ENCODE measurements at regions not wholly inside any gene's neighbourhood (a gene's known extent, or its start where the extent isn't known, plus 50 kb on each side); places are given as distances from the start of the nearest gene placed in this dataset.
"Not testable (repeated sequence)": the region's sequence is repeated elsewhere in the genome, so short reads cannot be mapped to it uniquely, and the experiment has no call there.

DNA sequence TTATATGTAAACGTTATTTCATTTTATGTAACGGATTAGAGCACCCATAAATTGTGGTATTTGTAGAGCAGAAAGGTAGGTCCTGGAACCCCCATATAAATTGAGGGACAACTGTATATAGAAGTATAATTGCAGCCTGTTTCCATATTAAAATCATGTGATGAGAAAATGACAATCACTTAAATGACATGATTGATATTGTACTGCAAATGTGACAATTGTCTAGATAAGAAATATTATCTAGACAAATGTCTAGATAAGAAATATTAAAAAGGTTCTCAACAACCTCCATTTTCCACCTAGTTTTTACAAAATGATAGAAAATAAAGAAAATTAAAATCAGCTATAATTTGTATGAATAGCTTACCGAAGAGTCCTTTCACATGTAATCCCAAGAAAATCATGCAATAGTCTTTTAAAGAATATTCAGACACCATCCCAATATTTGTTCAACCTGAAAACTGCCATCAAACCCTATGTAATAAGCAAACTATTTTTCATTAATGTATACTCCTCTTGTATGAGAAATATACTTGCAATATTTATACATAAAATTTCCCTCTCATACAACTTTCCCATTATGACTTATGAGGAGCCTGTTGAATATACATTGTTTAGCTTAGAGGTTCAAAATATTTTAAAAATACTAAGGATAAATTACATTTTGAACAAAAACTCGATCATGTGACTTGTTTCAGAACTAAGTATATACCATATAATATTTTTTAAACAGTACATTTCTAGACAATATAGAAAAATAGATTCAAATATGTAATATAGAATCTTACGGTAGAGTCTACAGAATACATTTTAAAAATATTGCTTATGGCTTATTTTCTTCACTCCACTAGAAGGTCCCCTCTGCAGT is 153.2 kb downstream of the CRPPA start:
- no peaks in the 10 kb centered on the region for H3K36me3 Mint-ChIP-seq
- H3K9me3 Mint-ChIP-seq, result no peaks in the 10 kb centered on the region
- H3K27ac Mint-ChIP-seq, result no peak overlapping the region
- ATAC-seq (no peak), DNase-seq (ENCODE audit: low spot score) (no peak)
- no peaks in the 10 kb centered on the region for H3K27me3 Mint-ChIP-seq
- H3K4me3 Mint-ChIP-seq, result no peak overlapping the region
- no peaks in the 10 kb centered on the region for H3K4me1 Mint-ChIP-seq (ENCODE audit: low read depth in 2 of 2)

DNA sequence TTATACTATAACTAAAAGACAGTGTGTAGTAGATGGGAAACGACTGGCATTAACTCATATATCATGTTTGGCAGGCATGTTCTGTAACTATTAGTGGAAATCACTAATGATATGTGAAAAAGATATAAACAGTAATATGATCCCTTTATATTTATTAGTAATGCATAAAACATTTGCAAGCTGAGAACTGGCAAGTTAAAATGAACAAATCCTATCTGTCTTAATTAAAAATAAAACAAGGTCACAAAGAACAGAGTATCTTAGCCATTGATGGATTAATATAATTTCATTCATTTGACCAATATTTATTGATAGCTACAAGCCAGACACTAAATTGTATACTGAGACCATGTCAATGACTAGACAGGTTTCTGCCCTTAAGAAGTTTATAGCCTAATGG is 154.5 kb downstream of the CRPPA start:
- no peak for ATAC-seq
- DNase-seq (ENCODE audit: low spot score), result no peak
- no peaks in the 10 kb centered on the region for H3K9me3 Mint-ChIP-seq
- no peaks in the 10 kb centered on the region for H3K36me3 Mint-ChIP-seq
- H3K27me3 Mint-ChIP-seq, result no peaks in the 10 kb centered on the region
- H3K4me3 Mint-ChIP-seq, result no peak overlapping the region
- no peak overlapping the region for H3K27ac Mint-ChIP-seq
- no peaks in the 10 kb centered on the region for H3K4me1 Mint-ChIP-seq (ENCODE audit: low read depth in 2 of 2)

DNA sequence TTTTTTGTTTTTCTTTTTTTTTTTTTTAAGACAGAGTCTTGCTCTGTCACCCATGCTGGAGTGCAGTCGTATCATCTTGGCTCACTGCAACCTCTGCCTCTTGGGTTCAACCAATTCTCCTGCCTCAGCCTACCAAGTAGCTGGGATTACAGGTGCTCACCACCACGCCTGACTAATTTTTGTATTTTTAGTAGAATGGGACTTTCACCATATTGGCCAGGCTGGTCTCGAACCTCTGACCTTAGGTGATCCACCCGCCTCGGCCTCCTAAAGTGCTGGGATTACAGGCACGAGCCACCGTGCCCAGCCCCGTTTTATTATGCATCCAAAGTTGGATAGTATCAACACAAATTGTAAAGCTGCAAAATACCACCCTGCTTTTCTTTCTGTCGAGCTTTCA is 154.9 kb downstream of the CRPPA start:
- not testable (repeated sequence) for H3K27ac Mint-ChIP-seq, H3K9me3 Mint-ChIP-seq

DNA sequence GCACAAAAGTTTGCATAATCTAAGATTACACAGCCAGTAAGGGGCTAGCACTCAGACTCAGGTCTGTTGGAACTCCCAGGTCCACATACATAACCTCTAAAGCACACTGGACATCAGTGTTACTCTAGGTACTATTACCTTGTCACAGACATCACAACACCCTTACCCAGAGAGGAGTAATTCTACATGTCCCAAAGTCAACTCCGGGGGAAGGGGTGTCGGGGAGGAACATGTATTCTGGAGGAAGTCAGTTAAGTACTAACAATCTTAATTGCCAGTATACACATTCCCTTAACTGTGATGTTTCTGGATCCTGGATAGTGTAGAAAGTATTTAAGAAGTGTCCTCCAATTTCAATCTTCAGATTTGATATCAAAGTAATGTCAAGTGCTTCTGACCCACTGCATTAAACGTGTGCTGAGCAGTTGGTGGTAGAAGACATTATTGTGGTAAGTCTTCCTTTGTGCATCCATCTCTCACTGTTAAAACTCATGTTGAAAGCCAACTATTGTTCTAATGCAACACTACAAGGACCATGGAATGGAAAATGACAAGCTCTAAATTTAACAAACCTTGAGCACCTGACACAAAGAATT is 155.4 kb downstream of the CRPPA start:
- H3K27me3 Mint-ChIP-seq, result no peaks in the 10 kb centered on the region
- DNase-seq (ENCODE audit: low spot score), result no peak
- H3K9me3 Mint-ChIP-seq, result no peaks in the 10 kb centered on the region
- no peak overlapping the region for H3K27ac Mint-ChIP-seq
- no peak overlapping the region for H3K4me3 Mint-ChIP-seq
- ATAC-seq, result no peak
- no peaks in the 10 kb centered on the region for H3K36me3 Mint-ChIP-seq
- H3K4me1 Mint-ChIP-seq (ENCODE audit: low read depth in 2 of 2), result no peaks in the 10 kb centered on the region

More for the DNA sequence above, 154.9 kb downstream of the CRPPA start:
- H3K27me3 Mint-ChIP-seq; DNase-seq (ENCODE audit: low spot score); H3K36me3 Mint-ChIP-seq; H3K4me1 Mint-ChIP-seq (ENCODE audit: low read depth in 2 of 2); H3K4me3 Mint-ChIP-seq; ATAC-seq: not testable (repeated sequence)

DNA sequence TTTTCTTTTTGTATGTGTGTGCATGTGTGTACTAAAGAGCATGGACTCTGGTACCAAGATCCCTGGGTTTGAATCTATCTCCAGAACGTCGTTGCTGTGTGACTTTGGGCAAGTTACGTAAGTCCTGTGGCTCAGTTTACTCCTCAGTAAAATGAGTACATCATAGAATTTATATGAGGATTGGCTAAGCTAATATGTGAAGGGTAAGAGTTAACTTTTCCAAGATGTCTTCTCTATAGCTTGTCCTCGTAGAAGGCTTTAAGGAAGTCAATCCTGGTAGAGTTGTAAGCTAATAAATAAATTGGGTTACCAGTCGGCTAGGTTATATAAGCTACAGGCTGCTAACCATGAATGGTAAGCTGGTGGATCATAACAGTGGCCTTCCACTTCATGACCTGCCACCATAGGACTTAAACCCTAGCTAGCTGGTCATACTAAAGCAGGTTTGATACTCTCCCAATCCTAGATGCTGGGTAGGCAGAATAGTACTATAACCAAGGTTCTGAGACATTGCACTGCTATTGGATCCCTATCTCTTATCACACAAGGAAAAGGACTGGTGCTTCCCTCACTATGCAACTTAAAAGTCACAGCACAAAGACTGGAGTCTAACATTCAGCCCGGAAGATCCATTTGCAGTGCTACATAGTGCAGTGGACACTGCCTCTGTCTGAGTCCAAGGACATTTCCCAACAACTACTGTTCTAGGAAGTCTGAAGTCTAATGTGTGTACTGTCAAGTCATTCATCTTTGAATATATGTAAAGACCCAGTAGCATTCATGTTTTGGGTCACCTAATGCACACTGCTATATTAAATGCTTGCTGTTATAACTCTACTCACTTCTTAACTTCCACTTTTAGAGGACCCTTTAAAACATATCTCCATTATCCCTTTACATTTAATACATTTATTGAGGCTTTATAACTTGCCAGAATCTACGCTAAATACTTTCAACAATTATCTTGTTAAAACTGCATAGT is 156.2 kb downstream of the CRPPA start:
- no peaks in the 10 kb centered on the region for H3K4me1 Mint-ChIP-seq (ENCODE audit: low read depth in 2 of 2)
- no peak overlapping the region for H3K27ac Mint-ChIP-seq
- DNase-seq (ENCODE audit: low spot score) (no peak), ATAC-seq (no peak)
- no peaks in the 10 kb centered on the region for H3K36me3 Mint-ChIP-seq
- H3K27me3 Mint-ChIP-seq, result no peaks in the 10 kb centered on the region
- no peak overlapping the region for H3K4me3 Mint-ChIP-seq
- no peaks in the 10 kb centered on the region for H3K9me3 Mint-ChIP-seq

DNA sequence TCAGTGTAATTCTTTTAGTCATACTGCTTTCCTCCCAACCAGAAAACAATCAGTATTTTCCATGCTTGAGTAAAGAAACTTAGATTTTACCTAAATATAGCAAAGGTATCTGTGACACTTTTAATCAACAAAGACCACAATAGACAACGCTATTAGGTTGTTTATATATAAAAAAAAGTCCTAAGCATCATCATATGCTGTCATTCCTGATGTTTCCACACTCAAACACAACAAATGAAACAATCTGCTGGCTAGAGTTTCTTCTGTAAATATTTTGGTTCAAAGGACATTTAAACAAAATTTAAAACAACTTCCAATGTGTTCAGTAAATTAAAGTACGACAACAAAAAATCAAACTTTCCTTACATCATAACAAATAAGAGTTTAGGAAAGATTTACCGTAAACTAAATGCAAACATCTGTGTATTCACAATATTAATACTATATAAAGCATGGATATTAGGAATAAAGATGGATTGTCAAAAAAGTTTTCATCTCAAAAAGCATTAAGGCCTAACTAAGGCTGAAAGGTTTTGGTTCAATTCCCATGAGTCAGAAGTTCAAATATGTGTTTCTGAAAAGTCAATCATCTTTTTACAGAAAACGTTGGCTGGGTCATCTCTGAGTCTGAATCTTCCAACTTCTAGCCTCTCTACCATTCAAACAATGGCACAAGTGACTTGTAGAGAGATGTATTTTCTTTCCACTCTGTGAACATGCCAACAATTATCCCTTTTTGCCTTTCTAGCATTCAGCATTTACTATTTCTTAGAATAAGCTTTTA is 157.1 kb downstream of the CRPPA start:
- H3K4me1 Mint-ChIP-seq (ENCODE audit: low read depth in 2 of 2), result no peaks in the 10 kb centered on the region
- H3K27me3 Mint-ChIP-seq, result no peaks in the 10 kb centered on the region
- no peaks in the 10 kb centered on the region for H3K9me3 Mint-ChIP-seq
- no peaks in the 10 kb centered on the region for H3K36me3 Mint-ChIP-seq
- H3K4me3 Mint-ChIP-seq, result no peak overlapping the region
- no peak for DNase-seq (ENCODE audit: low spot score)
- no peak for ATAC-seq
- no peak overlapping the region for H3K27ac Mint-ChIP-seq

DNA sequence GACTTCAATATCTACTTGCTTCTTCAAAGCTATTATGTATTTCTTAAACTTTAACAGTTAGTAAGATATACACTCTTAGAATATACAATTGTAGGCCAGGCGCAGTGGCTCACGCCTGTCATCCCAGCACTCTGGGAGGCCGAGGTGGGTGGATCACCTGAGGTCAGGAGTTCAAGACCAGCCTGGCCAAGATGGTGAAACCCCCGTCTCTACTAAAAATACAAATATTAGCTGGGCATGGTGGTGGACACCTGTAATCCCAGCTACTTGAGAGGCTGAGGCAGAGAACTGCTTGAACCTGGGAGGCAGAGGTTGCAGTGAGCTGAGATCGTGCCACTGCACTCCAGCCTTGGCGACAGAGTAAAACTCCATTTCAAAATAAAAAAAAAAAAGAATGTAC is 158.0 kb downstream of the CRPPA start:
- not testable (repeated sequence) for ATAC-seq; H3K36me3 Mint-ChIP-seq; H3K27ac Mint-ChIP-seq; H3K4me3 Mint-ChIP-seq; H3K9me3 Mint-ChIP-seq; H3K27me3 Mint-ChIP-seq; H3K4me1 Mint-ChIP-seq (ENCODE audit: low read depth in 2 of 2); DNase-seq (ENCODE audit: low spot score)

DNA sequence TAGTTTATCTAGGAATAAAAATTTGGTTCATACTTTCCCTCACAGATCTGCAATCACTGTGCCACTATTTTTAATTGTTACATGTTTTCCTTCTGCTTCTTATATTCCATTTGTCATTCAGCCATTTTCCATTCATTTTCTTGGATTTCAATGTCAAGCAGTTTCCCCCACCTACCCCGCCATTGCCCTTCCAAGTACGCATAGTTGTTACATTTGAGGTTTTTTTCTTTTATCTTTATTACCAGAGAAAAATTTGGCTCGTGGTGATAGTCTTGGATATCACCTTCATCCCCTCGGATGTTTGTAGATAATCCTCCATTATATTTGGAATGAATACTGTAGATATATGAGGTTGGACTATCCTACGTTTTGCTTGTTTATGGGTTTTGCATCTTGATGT is 159.7 kb downstream of the CRPPA start:
- Mint-ChIP-seq H3K4me1 (ENCODE audit: low read depth in 2 of 2) (no peaks in the 10 kb centered on the region), H3K4me3 (no peak overlapping the region)
- no peak for DNase-seq (ENCODE audit: low spot score)

DNA sequence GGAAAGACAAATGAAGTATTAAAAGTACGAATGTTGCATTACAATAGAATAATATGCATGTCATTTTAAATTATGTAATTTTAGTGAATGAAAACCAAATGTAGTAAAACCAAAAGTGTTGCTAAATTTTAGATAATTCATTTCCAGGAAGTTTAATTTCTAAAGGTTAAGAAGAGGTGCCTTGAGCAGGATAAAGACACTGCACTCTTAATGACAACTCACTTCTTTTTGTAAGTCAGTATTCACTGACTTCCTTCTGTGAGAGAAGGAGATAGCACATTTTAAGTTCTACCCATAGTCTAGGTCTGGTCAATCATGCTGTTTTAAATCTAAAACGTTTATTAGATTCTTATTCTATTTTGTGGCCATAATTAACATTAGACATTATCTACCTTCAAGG is 160.2 kb downstream of the CRPPA start:
- H3K4me1 Mint-ChIP-seq (ENCODE audit: low read depth in 2 of 2), result no peaks in the 10 kb centered on the region
- no peak overlapping the region for H3K4me3 Mint-ChIP-seq
- H3K27me3 Mint-ChIP-seq, result no peaks in the 10 kb centered on the region

More for the DNA sequence above, 159.7 kb downstream of the CRPPA start:
- ATAC-seq, result no peak
- Mint-ChIP-seq H3K36me3 (no peaks in the 10 kb centered on the region), H3K27ac (no peak overlapping the region), H3K27me3 (no peaks in the 10 kb centered on the region), H3K9me3 (no peaks in the 10 kb centered on the region)

DNA sequence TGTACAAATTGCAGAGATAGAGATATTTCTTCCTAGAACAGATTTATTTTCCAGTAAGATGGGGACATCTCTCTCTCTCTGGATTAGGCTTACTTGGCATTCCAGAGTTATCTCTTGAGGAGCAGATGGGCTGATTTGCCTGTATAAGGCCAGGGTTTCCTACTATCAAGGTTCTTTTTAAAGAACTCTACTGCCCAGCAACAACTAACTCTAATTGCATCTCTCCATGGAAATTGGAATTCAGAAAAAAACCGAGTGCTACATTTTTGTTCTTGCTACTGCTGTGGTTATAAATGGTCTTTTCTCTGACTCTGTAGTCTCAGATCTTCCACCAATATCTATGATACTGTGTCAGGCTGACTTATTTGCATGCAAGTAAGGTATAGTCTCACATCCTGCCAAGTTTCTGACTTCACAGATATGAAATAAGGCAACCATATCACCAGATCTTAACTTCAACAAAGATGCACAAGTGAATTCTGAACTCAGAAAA is 161.1 kb downstream of the CRPPA start:
- H3K27me3 Mint-ChIP-seq, result no peaks in the 10 kb centered on the region
- H3K4me1 Mint-ChIP-seq (ENCODE audit: low read depth in 2 of 2), result no peaks in the 10 kb centered on the region
- ATAC-seq (no peak), DNase-seq (ENCODE audit: low spot score) (no peak)
- no peak overlapping the region for H3K27ac Mint-ChIP-seq
- no peak overlapping the region for H3K4me3 Mint-ChIP-seq
- H3K9me3 Mint-ChIP-seq, result peaks cover 3% of the 10 kb centered on the region
- peaks cover 8% of the 10 kb centered on the region for H3K36me3 Mint-ChIP-seq

More for the DNA sequence above, 160.2 kb downstream of the CRPPA start:
- DNase-seq (ENCODE audit: low spot score) (no peak), ATAC-seq (no peak)
- H3K9me3 Mint-ChIP-seq, result no peaks in the 10 kb centered on the region
- no peaks in the 10 kb centered on the region for H3K36me3 Mint-ChIP-seq
- H3K27ac Mint-ChIP-seq, result no peak overlapping the region

DNA sequence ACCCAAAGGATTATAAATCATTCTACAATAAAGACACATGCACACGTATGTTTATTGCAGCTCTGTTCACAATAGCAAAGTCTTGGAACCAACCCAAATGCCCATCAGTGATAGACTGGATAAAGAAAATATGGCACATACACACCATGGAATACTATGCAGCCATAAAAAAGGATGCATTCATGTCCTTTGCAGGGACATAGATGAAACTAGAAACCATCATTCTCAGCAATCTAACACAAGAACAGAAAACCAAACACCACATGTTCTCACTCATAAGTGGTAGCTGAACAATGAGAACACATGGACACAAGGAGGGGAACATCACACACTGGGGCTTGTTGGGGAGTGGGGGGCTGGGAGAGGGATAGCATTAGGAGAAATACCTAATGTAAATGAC is 164.9 kb downstream of the CRPPA start:
- ATAC-seq; H3K4me1 Mint-ChIP-seq (ENCODE audit: low read depth in 2 of 2); DNase-seq (ENCODE audit: low spot score); H3K27ac Mint-ChIP-seq; H3K27me3 Mint-ChIP-seq; H3K4me3 Mint-ChIP-seq: not testable (repeated sequence)
- peaks cover 18% of the 10 kb centered on the region for H3K36me3 Mint-ChIP-seq
- peaks cover 16% of the 10 kb centered on the region for H3K9me3 Mint-ChIP-seq

DNA sequence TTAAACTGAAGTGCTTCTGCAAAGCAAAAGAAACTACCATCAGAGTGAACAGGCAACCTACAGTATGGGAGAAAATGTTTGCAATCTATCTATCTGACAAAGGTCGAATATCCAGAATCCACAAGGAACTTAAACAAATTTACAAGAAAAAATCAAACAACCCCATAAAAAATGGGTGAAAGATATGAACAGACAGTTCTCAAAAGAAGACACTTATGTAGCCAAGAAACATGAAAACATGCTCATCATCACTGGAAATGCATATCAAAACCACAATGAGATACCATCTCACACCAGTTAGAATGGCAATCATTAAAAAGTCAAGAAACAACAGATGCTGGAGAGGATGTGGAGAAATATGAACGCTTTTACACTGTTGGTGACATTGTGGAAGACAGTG is 165.4 kb downstream of the CRPPA start:
- Mint-ChIP-seq H3K36me3 (peaks cover 18% of the 10 kb centered on the region), H3K9me3 (peaks cover 17% of the 10 kb centered on the region)
- H3K27ac Mint-ChIP-seq; H3K4me3 Mint-ChIP-seq; H3K27me3 Mint-ChIP-seq; ATAC-seq; H3K4me1 Mint-ChIP-seq (ENCODE audit: low read depth in 2 of 2); DNase-seq (ENCODE audit: low spot score): not testable (repeated sequence)

DNA sequence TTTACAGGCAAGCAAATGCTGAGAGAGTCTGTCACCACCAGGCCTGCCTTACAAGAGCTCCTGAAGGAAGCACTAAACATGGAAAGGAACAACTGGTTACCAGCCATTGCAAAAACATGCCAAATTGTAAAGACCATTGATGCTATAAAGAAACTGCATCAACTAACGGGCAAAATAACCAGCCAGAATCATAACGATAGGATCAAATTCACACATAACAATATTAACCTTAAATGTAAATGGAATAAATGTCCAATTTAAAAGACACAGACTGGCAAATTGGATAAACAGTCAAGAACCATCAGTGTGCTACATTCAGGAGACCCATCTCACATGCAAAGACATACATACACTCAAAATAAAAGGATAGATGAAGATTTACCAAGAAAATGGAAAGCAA is 170.7 kb downstream of the CRPPA start:
- H3K4me1 Mint-ChIP-seq (ENCODE audit: low read depth in 2 of 2); H3K4me3 Mint-ChIP-seq; DNase-seq (ENCODE audit: low spot score); ATAC-seq; H3K27me3 Mint-ChIP-seq; H3K27ac Mint-ChIP-seq: not testable (repeated sequence)
- peaks cover 20% of the 10 kb centered on the region for H3K9me3 Mint-ChIP-seq
- H3K36me3 Mint-ChIP-seq, result peaks cover 20% of the 10 kb centered on the region
